ENCODE measurements at regions not wholly inside any gene's neighbourhood (a gene's known extent, or its start where the extent isn't known, plus 50 kb on each side); places are given as distances from the start of the nearest gene placed in this dataset.

- H3K36me3 ChIP-seq (ENCODE audit: control insufficient read depth, insufficient read depth, low read length): no peaks in the 10 kb centered on the region
- no peak overlapping the region for H3K27ac ChIP-seq
- no peaks in the 10 kb centered on the region for H3K9me3 ChIP-seq (ENCODE audit: control insufficient read depth, low read length)
- H3K27me3 ChIP-seq (ENCODE audit: control insufficient read depth, insufficient read depth, low read length): no peaks in the 10 kb centered on the region
- H3K79me2 ChIP-seq: no peaks in the 10 kb centered on the region
- no peak for TF ChIP-seq CTCF (IDR thresholded peaks at IDR 0.05)
- no peak overlapping the region for H3K4me3 ChIP-seq (ENCODE audit: low read depth, low read length)
- H3K4me1 ChIP-seq: no peaks in the 10 kb centered on the region
- no peak overlapping the region for H3K9ac ChIP-seq
- H2AFZ ChIP-seq: no peak overlapping the region
- no peak overlapping the region for H3K4me2 ChIP-seq (ENCODE audit: low read length)
Observed at GRCh38 chr15:66981771-66982170, 83.6 kb upstream of the SMAD3 start.

- H3K79me2 ChIP-seq: no peaks in the 10 kb centered on the region
- H3K4me3 ChIP-seq (ENCODE audit: low read depth, low read length): no peak overlapping the region
- H3K27me3 ChIP-seq (ENCODE audit: control insufficient read depth, insufficient read depth, low read length): no peaks in the 10 kb centered on the region
- no peak for TF ChIP-seq CTCF (IDR thresholded peaks at IDR 0.05)
- H3K4me2 ChIP-seq (ENCODE audit: low read length): no peak overlapping the region
- no peak overlapping the region for H3K27ac ChIP-seq
- no peak overlapping the region for H3K9ac ChIP-seq
- no peaks in the 10 kb centered on the region for H3K9me3 ChIP-seq (ENCODE audit: control insufficient read depth, low read length)
- no peak overlapping the region for H2AFZ ChIP-seq
- H3K36me3 ChIP-seq (ENCODE audit: control insufficient read depth, insufficient read depth, low read length): no peaks in the 10 kb centered on the region
- H3K4me1 ChIP-seq: no peaks in the 10 kb centered on the region
Observed at GRCh38 chr15:66982250-66982649, 83.2 kb upstream of the SMAD3 start.

GRCh38 chr15:66982816-66983215 is 82.6 kb upstream of the SMAD3 start:
- H3K9me3 ChIP-seq (ENCODE audit: control insufficient read depth, low read length): no peaks in the 10 kb centered on the region
- no peaks in the 10 kb centered on the region for H3K79me2 ChIP-seq
- H3K27ac ChIP-seq: no peak overlapping the region
- no peak for TF ChIP-seq CTCF (IDR thresholded peaks at IDR 0.05)
- no peak overlapping the region for H3K4me3 ChIP-seq (ENCODE audit: low read depth, low read length)
- H3K4me2 ChIP-seq (ENCODE audit: low read length): no peak overlapping the region
- no peaks in the 10 kb centered on the region for H3K36me3 ChIP-seq (ENCODE audit: control insufficient read depth, insufficient read depth, low read length)
- H2AFZ ChIP-seq: no peak overlapping the region
- no peaks in the 10 kb centered on the region for H3K4me1 ChIP-seq
- H3K27me3 ChIP-seq (ENCODE audit: control insufficient read depth, insufficient read depth, low read length): no peaks in the 10 kb centered on the region
- no peak overlapping the region for H3K9ac ChIP-seq

- H3K4me2 ChIP-seq (ENCODE audit: low read length): no peak overlapping the region
- H3K27me3 ChIP-seq (ENCODE audit: control insufficient read depth, insufficient read depth, low read length): no peaks in the 10 kb centered on the region
- no peak overlapping the region for H3K4me3 ChIP-seq (ENCODE audit: low read depth, low read length)
Observed at GRCh38 chr15:66985653-66986052, 79.7 kb upstream of the SMAD3 start.

More at GRCh38 chr15:66985653-66986052, 79.7 kb upstream of the SMAD3 start:
- no peak for TF ChIP-seq CTCF (IDR thresholded peaks at IDR 0.05)
- Histone ChIP-seq H3K4me1 (no peaks in the 10 kb centered on the region), H2AFZ (no peak overlapping the region), H3K27ac (no peak overlapping the region), H3K9me3 (ENCODE audit: control insufficient read depth, low read length) (no peaks in the 10 kb centered on the region), H3K9ac (no peak overlapping the region), H3K36me3 (ENCODE audit: control insufficient read depth, insufficient read depth, low read length) (no peaks in the 10 kb centered on the region), H3K79me2 (no peaks in the 10 kb centered on the region)
